GM12875 (cell line): ENCODE measurements at regions not wholly inside any gene's neighbourhood (a gene's known extent, or its start where the extent isn't known, plus 50 kb on each side); places are given as distances from the start of the nearest gene placed in this dataset.
"Not testable (repeated sequence)": the region's sequence is repeated elsewhere in the genome, so short reads cannot be mapped to it uniquely, and the experiment has no call there.

Experiments used
- H3K4me3 ChIP-seq: one replicate; pipeline ENCODE4 v1.5.1; 2011; ENCODE audit warnings: low read depth, low read length, control low read depth
- CTCF ChIP-seq: IDR thresholded peaks from 2 replicates; pipeline ENCODE4 v1.5.1; 2011; ENCODE audit warnings: low read depth, mild to moderate bottlenecking, control low read depth, inconsistent platforms, low read length, moderate library complexity, borderline replicate concordance; ENCODE audit not compliant: insufficient read depth

- no peak for TF ChIP-seq CTCF
- H3K4me3 ChIP-seq = no peak overlapping the region
Observed at GRCh38 chr14:85865701-85866100, 335.8 kb downstream of the FLRT2 start.

GRCh38 chr14:85858634-85859033 lies 328.7 kb downstream of the FLRT2 start:
- H3K4me3 ChIP-seq = no peak overlapping the region
- no peak for TF ChIP-seq CTCF

GRCh38 chr14:85856430-85856829 lies 326.5 kb downstream of the FLRT2 start:
- no peak for TF ChIP-seq CTCF
- no peak overlapping the region for H3K4me3 ChIP-seq

GRCh38 chr14:85853996-85854526 lies 324.1 kb downstream of the FLRT2 start:
- no peak overlapping the region for H3K4me3 ChIP-seq
- no peak for TF ChIP-seq CTCF

- no peak for TF ChIP-seq CTCF
- H3K4me3 ChIP-seq = no peak overlapping the region
Observed at GRCh38 chr14:85852906-85853305, 323.0 kb downstream of the FLRT2 start.

- H3K4me3 ChIP-seq = not testable (repeated sequence)
Observed at GRCh38 chr14:85852123-85852522, 322.2 kb downstream of the FLRT2 start.

GRCh38 chr14:85830549-85830948 lies 300.6 kb downstream of the FLRT2 start:
- H3K4me3 ChIP-seq = not testable (repeated sequence)

GRCh38 chr14:85829601-85830000 lies 299.7 kb downstream of the FLRT2 start:
- not testable (repeated sequence) for H3K4me3 ChIP-seq

- TF ChIP-seq CTCF = no peak
- no peak overlapping the region for H3K4me3 ChIP-seq
Observed at GRCh38 chr14:85824526-85824925, 294.6 kb downstream of the FLRT2 start.
